ENCODE measurements at regions not wholly inside any gene's neighbourhood (a gene's known extent, or its start where the extent isn't known, plus 50 kb on each side); places are given as distances from the start of the nearest gene placed in this dataset.

DNA sequence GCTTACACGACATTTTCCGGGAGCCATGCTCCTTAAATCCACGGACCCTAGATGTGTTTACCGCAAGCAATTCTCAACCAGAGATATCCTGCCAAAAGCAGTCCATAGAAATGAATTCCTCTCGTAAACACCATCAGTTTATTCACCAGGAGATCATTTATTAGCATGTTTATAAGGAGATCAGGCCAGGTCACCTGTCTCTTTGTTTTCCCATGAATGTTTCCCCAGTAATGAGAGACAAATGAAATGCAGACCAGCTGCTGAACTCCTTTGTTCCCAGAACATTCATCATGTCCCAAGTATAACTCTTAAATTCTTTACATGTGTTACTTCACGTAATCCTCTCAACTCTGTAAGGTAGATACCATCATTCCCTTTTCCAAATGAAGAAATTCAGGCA is 137.1 kb downstream of the DDX53 start:
- no peak for TF ChIP-seq CTCF (tag by site-specific recombination; IDR thresholded peaks at IDR 0.05)
- no peak for TF ChIP-seq BCL6B (tag by site-specific recombination; IDR thresholded peaks at IDR 0.05)
- TF ChIP-seq ZNF223 (tag by site-specific recombination; IDR thresholded peaks at IDR 0.05) = no peak
- TF ChIP-seq ZBTB1 (tag by site-specific recombination; IDR thresholded peaks at IDR 0.05) = no peak
- TF ChIP-seq ZNF292 (tag by site-specific recombination; IDR thresholded peaks at IDR 0.05; ENCODE audit: borderline replicate concordance, low read depth) = no peak
- no peak for TF ChIP-seq ZFP37 (tag by site-specific recombination; IDR thresholded peaks at IDR 0.05)

All from HEK293 (cell line).